HL-60 (cell line): ENCODE measurements at regions not wholly inside any gene's neighbourhood (a gene's known extent, or its start where the extent isn't known, plus 50 kb on each side); places are given as distances from the start of the nearest gene placed in this dataset.

Experiments used
- CTCF ChIP-seq: IDR thresholded peaks from one replicate; pipeline ENCODE4 v1.5.1; 2011; ENCODE audit warnings: low read length, control low read depth, inconsistent platforms; ENCODE audit not compliant: insufficient read depth
- GABPA ChIP-seq: IDR thresholded peaks from 2 replicates; pipeline ENCODE4 v1.6.1; 2012; ENCODE audit warnings: low read depth

- TF ChIP-seq CTCF (no peak), GABPA (no peak)
Observed at GRCh38 chr1:101152633-101153032, 84.2 kb upstream of the S1PR1 start.
